ENCODE measurements at regions not wholly inside any gene's neighbourhood (a gene's known extent, or its start where the extent isn't known, plus 50 kb on each side); places are given as distances from the start of the nearest gene placed in this dataset.

DNA sequence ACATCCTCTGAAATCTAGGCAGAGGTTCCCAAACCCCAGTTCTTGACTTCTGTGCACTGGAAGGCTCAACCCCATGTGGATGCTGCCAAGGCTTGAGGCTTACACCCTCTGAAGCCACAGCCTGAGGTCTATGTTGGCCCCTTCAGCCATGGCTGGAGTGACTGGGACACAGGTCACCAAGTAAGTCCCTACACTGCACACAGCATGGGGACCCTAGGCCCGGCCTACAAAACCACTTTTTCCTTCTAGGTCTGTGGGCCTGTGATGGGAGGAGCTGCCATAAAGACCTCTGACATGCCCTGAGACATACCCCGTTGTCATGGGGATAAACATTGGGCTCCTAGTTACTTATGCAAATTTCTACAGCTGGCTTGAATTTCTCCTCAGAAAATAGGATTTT, 418.8 kb upstream of the CCNH start:
- CTCF ChIA-PET: no interaction called here
- BruUV-seq (replicated peaks): no TSS peak

DNA sequence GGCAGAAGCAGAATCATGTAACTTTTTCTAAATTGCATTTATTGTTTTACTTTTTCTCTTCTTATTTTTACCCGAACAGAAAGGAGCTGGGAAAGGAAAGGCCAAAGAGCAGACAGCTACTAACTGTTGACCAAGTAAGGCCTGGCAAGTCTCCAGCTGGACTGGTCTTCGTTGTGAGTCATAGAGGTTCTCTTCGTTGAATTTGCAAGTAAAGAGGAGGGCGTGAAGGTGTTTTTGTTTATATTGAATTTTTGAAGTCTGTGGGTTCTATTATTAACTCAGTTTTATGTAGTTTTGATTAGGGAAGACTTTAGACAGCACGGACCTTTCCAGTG, 416.5 kb upstream of the CCNH start:
- H3K4me3 ChIP-seq (ENCODE audit: low read depth, low read length, poor library complexity, severe bottlenecking): no peak overlapping the region
- H3K27me3 ChIP-seq (replicated peaks; ENCODE audit: insufficient read depth, low read depth, low read length, poor library complexity): no peaks in the 10 kb centered on the region
- POLR2A ChIA-PET (ENCODE audit: low non-redundant PET): no interaction called here
- H3K9me3 ChIP-seq (ENCODE audit: low read depth, low read length, poor library complexity, severe bottlenecking): peaks cover 11% of the 10 kb centered on the region
- TF ChIP-seq, protein P1, sequence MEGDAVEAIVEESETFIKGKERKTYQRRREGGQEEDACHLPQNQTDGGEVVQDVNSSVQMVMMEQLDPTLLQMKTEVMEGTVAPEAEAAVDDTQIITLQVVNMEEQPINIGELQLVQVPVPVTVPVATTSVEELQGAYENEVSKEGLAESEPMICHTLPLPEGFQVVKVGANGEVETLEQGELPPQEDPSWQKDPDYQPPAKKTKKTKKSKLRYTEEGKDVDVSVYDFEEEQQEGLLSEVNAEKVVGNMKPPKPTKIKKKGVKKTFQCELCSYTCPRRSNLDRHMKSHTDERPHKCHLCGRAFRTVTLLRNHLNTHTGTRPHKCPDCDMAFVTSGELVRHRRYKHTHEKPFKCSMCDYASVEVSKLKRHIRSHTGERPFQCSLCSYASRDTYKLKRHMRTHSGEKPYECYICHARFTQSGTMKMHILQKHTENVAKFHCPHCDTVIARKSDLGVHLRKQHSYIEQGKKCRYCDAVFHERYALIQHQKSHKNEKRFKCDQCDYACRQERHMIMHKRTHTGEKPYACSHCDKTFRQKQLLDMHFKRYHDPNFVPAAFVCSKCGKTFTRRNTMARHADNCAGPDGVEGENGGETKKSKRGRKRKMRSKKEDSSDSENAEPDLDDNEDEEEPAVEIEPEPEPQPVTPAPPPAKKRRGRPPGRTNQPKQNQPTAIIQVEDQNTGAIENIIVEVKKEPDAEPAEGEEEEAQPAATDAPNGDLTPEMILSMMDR (conservative IDR thresholded peaks at IDR 0.05; ENCODE audit: low read depth, low read length): no peak
- TF ChIP-seq EZH2 (IDR thresholded peaks at IDR 0.05; ENCODE audit: borderline replicate concordance, low read depth, low read length, poor library complexity, severe bottlenecking): no peak
- DNase-seq (ENCODE audit: low spot score): no peak
- H3K27ac ChIP-seq (ENCODE audit: low read depth, low read length, poor library complexity, severe bottlenecking): no peak overlapping the region
- intact Hi-C loops (cut with micrococcal nuclease; ENCODE audit: unreplicated experiment): no loop called here
- no peaks in the 10 kb centered on the region for H3K4me1 ChIP-seq (ENCODE audit: insufficient read depth, low read length, poor library complexity, severe bottlenecking)
- no TSS peak for BruUV-seq (replicated peaks)
- CTCF ChIA-PET: no interaction called here
- no peaks in the 10 kb centered on the region for H3K36me3 ChIP-seq (ENCODE audit: insufficient read depth, low read length, poor library complexity, severe bottlenecking)

More for the DNA sequence above, 418.8 kb upstream of the CCNH start:
- intact Hi-C loops (cut with micrococcal nuclease; ENCODE audit: unreplicated experiment): no loop called here
- Histone ChIP-seq H3K36me3 (ENCODE audit: insufficient read depth, low read length, poor library complexity, severe bottlenecking) (no peaks in the 10 kb centered on the region), H3K27ac (ENCODE audit: low read depth, low read length, poor library complexity, severe bottlenecking) (no peak overlapping the region), H3K9me3 (ENCODE audit: low read depth, low read length, poor library complexity, severe bottlenecking) (peaks cover 11% of the 10 kb centered on the region), H3K27me3 (replicated peaks; ENCODE audit: insufficient read depth, low read depth, low read length, poor library complexity) (no peaks in the 10 kb centered on the region), H3K4me1 (ENCODE audit: insufficient read depth, low read length, poor library complexity, severe bottlenecking) (no peaks in the 10 kb centered on the region), H3K4me3 (ENCODE audit: low read depth, low read length, poor library complexity, severe bottlenecking) (no peak overlapping the region)
- POLR2A ChIA-PET (ENCODE audit: low non-redundant PET): no interaction called here
- no peak for DNase-seq (ENCODE audit: low spot score)
- TF ChIP-seq, protein P1 (conservative IDR thresholded peaks at IDR 0.05; ENCODE audit: low read depth, low read length): no peak
- no peak for TF ChIP-seq EZH2 (IDR thresholded peaks at IDR 0.05; ENCODE audit: borderline replicate concordance, low read depth, low read length, poor library complexity, severe bottlenecking)

DNA sequence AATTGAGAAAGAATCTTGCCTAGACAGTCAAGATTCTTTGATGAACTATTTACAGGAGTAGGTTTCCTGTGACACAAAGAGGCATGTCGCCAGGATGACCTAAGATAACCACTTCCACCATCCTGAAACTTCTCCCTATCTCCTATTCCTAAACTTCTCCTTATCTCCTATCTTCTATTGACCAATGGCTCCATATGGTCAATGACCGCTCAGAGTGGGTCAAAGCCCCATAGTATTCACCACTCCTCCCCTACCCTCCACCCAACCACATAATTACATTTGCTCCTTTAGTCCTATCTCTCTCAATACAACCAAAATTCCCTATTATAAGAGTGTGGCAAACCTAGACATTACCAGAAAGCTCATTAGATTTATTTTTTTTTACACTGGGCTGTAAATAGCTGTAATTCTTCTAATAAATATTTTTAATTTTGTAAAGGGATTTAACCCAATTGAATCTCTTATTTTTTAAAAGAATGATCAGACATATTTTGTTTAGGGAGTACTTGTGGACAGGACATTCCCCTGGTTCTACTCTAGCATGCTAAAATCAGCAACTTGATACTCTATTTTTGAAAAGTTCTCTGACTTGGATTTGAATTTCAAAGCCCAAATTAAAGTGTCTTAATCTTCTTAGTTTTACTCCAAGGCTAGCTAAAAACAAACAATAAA, 416.0 kb upstream of the CCNH start:
- H3K4me1 ChIP-seq (ENCODE audit: insufficient read depth, low read length, poor library complexity, severe bottlenecking): no peaks in the 10 kb centered on the region
- TF ChIP-seq EZH2 (IDR thresholded peaks at IDR 0.05; ENCODE audit: borderline replicate concordance, low read depth, low read length, poor library complexity, severe bottlenecking): no peak
- TF ChIP-seq, protein P1 (conservative IDR thresholded peaks at IDR 0.05; ENCODE audit: low read depth, low read length): no peak
- H3K27ac ChIP-seq (ENCODE audit: low read depth, low read length, poor library complexity, severe bottlenecking): no peak overlapping the region
- intact Hi-C loops (cut with micrococcal nuclease; ENCODE audit: unreplicated experiment): no loop called here
- H3K27me3 ChIP-seq (replicated peaks; ENCODE audit: insufficient read depth, low read depth, low read length, poor library complexity): no peaks in the 10 kb centered on the region
- no peak for DNase-seq (ENCODE audit: low spot score)
- BruUV-seq (replicated peaks): no TSS peak
- H3K9me3 ChIP-seq (ENCODE audit: low read depth, low read length, poor library complexity, severe bottlenecking): peaks cover 11% of the 10 kb centered on the region
- H3K4me3 ChIP-seq (ENCODE audit: low read depth, low read length, poor library complexity, severe bottlenecking): no peak overlapping the region
- POLR2A ChIA-PET (ENCODE audit: low non-redundant PET): no interaction called here
- H3K36me3 ChIP-seq (ENCODE audit: insufficient read depth, low read length, poor library complexity, severe bottlenecking): no peaks in the 10 kb centered on the region
- CTCF ChIA-PET: no interaction called here

Data from A673 (cell line).